ENCODE measurements at regions not wholly inside any gene's neighbourhood (a gene's known extent, or its start where the extent isn't known, plus 50 kb on each side); places are given as distances from the start of the nearest gene placed in this dataset.

DNA sequence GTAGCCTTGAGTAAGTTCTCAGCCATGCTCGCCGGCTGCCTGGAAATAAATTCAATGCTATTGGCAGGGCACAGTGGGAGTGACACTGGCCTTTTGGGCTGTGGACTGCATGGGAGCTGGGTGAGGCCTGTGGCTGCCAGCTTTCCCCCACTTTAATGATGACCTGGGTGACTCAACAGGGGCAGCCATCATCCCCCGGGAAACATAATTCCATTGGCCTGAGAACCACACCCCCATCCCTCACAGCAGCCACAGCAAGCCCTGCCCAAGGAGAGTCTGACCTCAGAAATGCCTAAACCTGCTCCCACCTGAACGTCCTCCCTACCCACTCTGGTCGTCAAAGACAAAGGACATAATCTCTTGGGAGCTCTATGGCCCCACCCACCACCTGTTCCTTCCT is 384.0 kb downstream of the LTN1 start:
- H3K4me1 Mint-ChIP-seq: no peaks in the 10 kb centered on the region
- no peaks in the 10 kb centered on the region for H3K27me3 Mint-ChIP-seq (ENCODE audit: low read depth)
- H3K27ac Mint-ChIP-seq (ENCODE audit: unreplicated experiment): no peak overlapping the region
- H3K9me3 Mint-ChIP-seq: peaks cover 4% of the 10 kb centered on the region
- TF ChIP-seq, protein P1, sequence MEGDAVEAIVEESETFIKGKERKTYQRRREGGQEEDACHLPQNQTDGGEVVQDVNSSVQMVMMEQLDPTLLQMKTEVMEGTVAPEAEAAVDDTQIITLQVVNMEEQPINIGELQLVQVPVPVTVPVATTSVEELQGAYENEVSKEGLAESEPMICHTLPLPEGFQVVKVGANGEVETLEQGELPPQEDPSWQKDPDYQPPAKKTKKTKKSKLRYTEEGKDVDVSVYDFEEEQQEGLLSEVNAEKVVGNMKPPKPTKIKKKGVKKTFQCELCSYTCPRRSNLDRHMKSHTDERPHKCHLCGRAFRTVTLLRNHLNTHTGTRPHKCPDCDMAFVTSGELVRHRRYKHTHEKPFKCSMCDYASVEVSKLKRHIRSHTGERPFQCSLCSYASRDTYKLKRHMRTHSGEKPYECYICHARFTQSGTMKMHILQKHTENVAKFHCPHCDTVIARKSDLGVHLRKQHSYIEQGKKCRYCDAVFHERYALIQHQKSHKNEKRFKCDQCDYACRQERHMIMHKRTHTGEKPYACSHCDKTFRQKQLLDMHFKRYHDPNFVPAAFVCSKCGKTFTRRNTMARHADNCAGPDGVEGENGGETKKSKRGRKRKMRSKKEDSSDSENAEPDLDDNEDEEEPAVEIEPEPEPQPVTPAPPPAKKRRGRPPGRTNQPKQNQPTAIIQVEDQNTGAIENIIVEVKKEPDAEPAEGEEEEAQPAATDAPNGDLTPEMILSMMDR (conservative IDR thresholded peaks at IDR 0.05): no peak
- DNase-seq (ENCODE audit: low read depth, low spot score): no peak
- H3K4me3 Mint-ChIP-seq: no peak overlapping the region
- H3K36me3 Mint-ChIP-seq (ENCODE audit: low read depth): no peaks in the 10 kb centered on the region

DNA sequence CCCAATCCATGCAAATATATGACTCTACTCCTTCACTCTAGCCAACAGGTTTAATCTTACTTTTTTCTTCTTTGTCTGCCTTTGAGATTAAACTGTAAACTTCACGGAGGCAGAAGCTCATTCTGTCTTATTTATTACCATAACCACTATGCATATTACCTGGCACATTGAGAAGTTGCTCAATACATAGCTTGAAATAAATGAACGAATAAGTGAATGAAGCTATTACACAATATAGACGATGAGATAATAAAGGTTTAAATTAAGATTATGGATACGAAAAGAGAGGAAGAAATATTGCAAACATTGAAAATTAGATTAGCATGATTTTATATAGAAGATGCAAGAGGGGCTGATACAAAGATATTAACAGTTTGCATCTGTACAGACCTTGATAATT is 385.1 kb downstream of the LTN1 start:
- no peak for DNase-seq (ENCODE audit: low read depth, low spot score)
- H3K9me3 Mint-ChIP-seq: peaks cover 4% of the 10 kb centered on the region
- H3K4me3 Mint-ChIP-seq: no peak overlapping the region
- H3K27ac Mint-ChIP-seq (ENCODE audit: unreplicated experiment): no peak overlapping the region
- no peaks in the 10 kb centered on the region for H3K4me1 Mint-ChIP-seq
- H3K27me3 Mint-ChIP-seq (ENCODE audit: low read depth): no peaks in the 10 kb centered on the region
- TF ChIP-seq, protein P1 (conservative IDR thresholded peaks at IDR 0.05): no peak
- H3K36me3 Mint-ChIP-seq (ENCODE audit: low read depth): no peaks in the 10 kb centered on the region

DNA sequence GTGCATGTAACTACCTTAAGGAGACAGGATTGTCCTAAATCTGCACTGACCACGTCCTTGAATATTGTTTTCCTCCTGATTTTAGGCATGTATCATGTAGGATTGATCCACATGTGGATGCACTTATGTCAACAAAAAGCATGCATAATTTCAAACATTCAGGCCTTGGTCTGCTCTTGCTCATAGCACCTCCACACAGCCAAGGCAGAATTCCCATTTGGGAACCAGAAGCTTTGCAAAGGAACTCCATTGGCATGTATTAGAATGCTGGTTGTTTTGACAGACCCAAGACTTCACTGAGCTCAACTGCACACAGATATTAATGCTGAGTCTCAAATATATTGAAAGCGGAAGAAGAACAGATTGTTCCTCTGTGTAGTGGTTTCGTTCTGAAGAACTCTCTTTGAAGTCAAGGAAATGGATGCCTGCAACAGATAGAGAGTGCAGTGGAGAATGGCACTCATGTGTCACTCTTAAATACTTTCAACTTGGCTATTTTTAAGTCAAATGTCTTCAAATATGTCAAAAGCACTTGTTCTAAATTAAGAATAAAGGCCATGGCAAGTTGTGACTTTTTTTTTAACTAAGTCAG is 387.6 kb downstream of the LTN1 start:
- H3K4me3 Mint-ChIP-seq: no peak overlapping the region

DNA sequence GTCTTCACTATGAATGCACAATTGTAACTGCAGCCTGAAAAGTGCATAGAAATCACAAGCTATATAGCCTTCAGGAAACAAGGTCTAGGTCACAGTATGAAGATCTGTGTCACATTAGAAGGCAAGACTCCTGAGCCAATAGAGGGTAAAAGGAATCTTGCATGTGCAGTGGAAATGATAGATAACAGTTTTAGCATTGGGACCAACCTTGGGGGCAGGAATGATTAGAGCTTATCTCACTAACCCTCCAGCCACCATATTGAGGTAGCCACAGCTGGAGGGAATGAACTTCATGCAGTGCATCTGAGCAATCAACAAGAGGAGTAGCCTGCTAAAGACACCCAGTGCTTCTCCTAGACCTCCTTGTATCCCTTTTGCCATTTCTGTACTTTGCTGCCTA is 390.1 kb downstream of the LTN1 start:
- TF ChIP-seq, protein P1 (conservative IDR thresholded peaks at IDR 0.05): no peak
- no peaks in the 10 kb centered on the region for H3K4me1 Mint-ChIP-seq
- no peak for DNase-seq (ENCODE audit: low read depth, low spot score)
- peaks cover 14% of the 10 kb centered on the region for H3K36me3 Mint-ChIP-seq (ENCODE audit: low read depth)
- peaks cover 6% of the 10 kb centered on the region for H3K9me3 Mint-ChIP-seq
- H3K27ac Mint-ChIP-seq (ENCODE audit: unreplicated experiment): no peak overlapping the region
- no peak overlapping the region for H3K4me3 Mint-ChIP-seq
- H3K27me3 Mint-ChIP-seq (ENCODE audit: low read depth): no peaks in the 10 kb centered on the region

More for the DNA sequence above, 387.6 kb downstream of the LTN1 start:
- no peak for DNase-seq (ENCODE audit: low read depth, low spot score)
- H3K4me1 Mint-ChIP-seq: no peaks in the 10 kb centered on the region
- H3K9me3 Mint-ChIP-seq: peaks cover 2% of the 10 kb centered on the region
- no peak overlapping the region for H3K27ac Mint-ChIP-seq (ENCODE audit: unreplicated experiment)
- H3K36me3 Mint-ChIP-seq (ENCODE audit: low read depth): peaks cover 5% of the 10 kb centered on the region
- TF ChIP-seq, protein P1 (conservative IDR thresholded peaks at IDR 0.05): no peak
- no peaks in the 10 kb centered on the region for H3K27me3 Mint-ChIP-seq (ENCODE audit: low read depth)

- TF ChIP-seq, protein P1 (conservative IDR thresholded peaks at IDR 0.05): no peak
- DNase-seq (ENCODE audit: low read depth, low spot score): no peak
Observed at GRCh38 chr21:28598214-28598613, 394.5 kb downstream of the LTN1 start.

More at GRCh38 chr21:28598214-28598613, 394.5 kb downstream of the LTN1 start:
- H3K27me3 Mint-ChIP-seq (ENCODE audit: low read depth): no peaks in the 10 kb centered on the region
- no peak overlapping the region for H3K27ac Mint-ChIP-seq (ENCODE audit: unreplicated experiment)
- peaks cover 15% of the 10 kb centered on the region for H3K36me3 Mint-ChIP-seq (ENCODE audit: low read depth)
- H3K9me3 Mint-ChIP-seq: peaks cover 8% of the 10 kb centered on the region
- H3K4me1 Mint-ChIP-seq: no peaks in the 10 kb centered on the region
- H3K4me3 Mint-ChIP-seq: no peak overlapping the region

Data from neural crest cell (in vitro differentiated cells).